Stomach (tissue), 8 donors: ENCODE measurements at regions not wholly inside any gene's neighbourhood (a gene's known extent, or its start where the extent isn't known, plus 50 kb on each side); places are given as distances from the start of the nearest gene placed in this dataset.

Experiments
- DNase-seq, 2 donors: peaks; one replicate each; pipeline versions ENCODE4 v3.0.0 to v3.0.0-alpha.2; 2013 to 2019
- H3K27ac ChIP-seq, 5 donors: fragments of 200-600 bp in 4 of 5; sonication (generic) in 4 of 5; one replicate each; pipeline ENCODE4 v1.5.1; 2013 to 2019; ENCODE audit warnings: mild to moderate bottlenecking in 1 of 5, moderate library complexity in 1 of 5
- H3K27me3 ChIP-seq, 3 donors: fragments of 200-600 bp; sonication (generic); one replicate each; pipeline ENCODE4 v1.5.1; 2017 to 2019; ENCODE audit warnings: mixed run types in 1 of 3
- H3K36me3 ChIP-seq, 4 donors: fragments of 200-600 bp; sonication (generic); 1 replicate in 3 of 4; 2 replicates in 1 of 4; pipeline ENCODE4 v1.5.1; 2016 to 2019
- H3K4me1 ChIP-seq, 4 donors: fragments of 200-600 bp; sonication (generic); one replicate each; pipeline ENCODE4 v1.5.1; 2016 to 2019
- H3K4me3 ChIP-seq, 4 donors: fragments of 200-600 bp; sonication (generic) in 3 of 4; one replicate each; pipeline ENCODE4 v1.5.1; 2016 to 2019; ENCODE audit warnings: mild to moderate bottlenecking in 1 of 4
- H3K9me3 ChIP-seq, 4 donors: fragments of 200-600 bp; sonication (generic); one replicate each; pipeline ENCODE4 v1.5.1; 2016 to 2019
- EP300 ChIP-seq: sonication (generic); formaldehyde crosslinking; IDR thresholded peaks from one replicate; pipeline ENCODE4 v1.6.1; 2017; ENCODE audit warnings: antibody characterized with exemption
- POLR2A ChIP-seq, 4 donors: fragments of 450-650 bp; IDR thresholded peaks; one replicate each; pipeline ENCODE4 v1.6.1; 2016; ENCODE audit warnings: antibody characterized with exemption in 4 of 4, control low read depth in 2 of 4, mild to moderate bottlenecking in 1 of 4, moderate library complexity in 1 of 4
- POLR2AphosphoS5 ChIP-seq, 3 donors: sonication (generic); formaldehyde crosslinking; IDR thresholded peaks; one replicate each; pipeline ENCODE4 v1.6.1; 2016; ENCODE audit warnings: antibody characterized with exemption in 3 of 3
- WGBS, 5 donors: extraction: QIAGEN DNeasy Blood & Tissue Kit in 3 of 5; methylation state at CpG; one replicate each; pipeline versions ENCODE4 v1.1.5 to v1.1.7; 2013 to 2018; 5-methylcytosine and 5-hydroxymethylcytosine counted together
- intact Hi-C: fragments of 100-400 bp; cut with DNase I; formaldehyde crosslinking; loops from one replicate; pipeline ENCODE4 v1.15.1; 2023; ENCODE audit warnings: low total_unique reads
- TF ChIP-seq, protein P1 (sequence below), 7 experiments: fragments of 450-650 bp in 4 of 7; fragments of 200-600 bp in 3 of 7; sonication (generic) in 3 of 7; IDR thresholded peaks; one replicate each; pipeline ENCODE4 v1.5.1; 2016 to 2019; ENCODE audit warnings: antibody characterized with exemption in 7 of 7, control low read depth in 2 of 7, mild to moderate bottlenecking in 1 of 7
- donor health status: healthy with polysubstance abuse.
- donor health status: Bipolar disorder and iron deficiency.
- donor health status: healthy.

DNA sequence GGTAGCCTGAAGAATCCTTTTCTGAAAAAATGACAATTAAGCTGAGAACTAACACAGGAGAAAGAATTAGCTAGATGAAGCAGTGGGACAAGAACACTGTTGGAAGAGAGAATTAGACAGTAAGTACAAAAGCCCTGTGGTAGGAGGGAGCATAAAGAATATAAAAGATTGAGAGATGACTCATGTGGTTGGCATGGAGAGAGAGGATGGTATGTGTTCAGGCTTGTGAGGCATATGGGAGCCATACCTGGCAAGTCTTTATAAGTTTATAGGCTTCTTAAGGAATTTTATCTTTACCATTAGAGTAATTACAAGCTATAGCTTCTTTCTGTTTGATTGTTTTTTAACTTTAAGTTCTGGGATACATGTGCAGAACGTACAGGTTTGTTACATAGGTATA is 325.0 kb downstream of the ARL6IP6 start:
- H3K4me3 ChIP-seq: no peak overlapping the region
- H3K27me3 ChIP-seq: no peaks in the 10 kb centered on the region
- H3K4me1 ChIP-seq: no peaks in the 10 kb centered on the region
- 60 to 85% (median 77%) methylated on average over 1 of the region's 1 CpG for WGBS, 5 donors
- no peaks in the 10 kb centered on the region for H3K36me3 ChIP-seq
- H3K9me3 ChIP-seq: peaks cover 0 to 5% (median 0%) of the 10 kb centered on the region in 4 donors
- intact Hi-C loops: no loop called here
- no peak for TF ChIP-seq EP300
- no peak for TF ChIP-seq POLR2AphosphoS5 (IDR thresholded peaks at IDR 0.05)
- TF ChIP-seq, protein P1, sequence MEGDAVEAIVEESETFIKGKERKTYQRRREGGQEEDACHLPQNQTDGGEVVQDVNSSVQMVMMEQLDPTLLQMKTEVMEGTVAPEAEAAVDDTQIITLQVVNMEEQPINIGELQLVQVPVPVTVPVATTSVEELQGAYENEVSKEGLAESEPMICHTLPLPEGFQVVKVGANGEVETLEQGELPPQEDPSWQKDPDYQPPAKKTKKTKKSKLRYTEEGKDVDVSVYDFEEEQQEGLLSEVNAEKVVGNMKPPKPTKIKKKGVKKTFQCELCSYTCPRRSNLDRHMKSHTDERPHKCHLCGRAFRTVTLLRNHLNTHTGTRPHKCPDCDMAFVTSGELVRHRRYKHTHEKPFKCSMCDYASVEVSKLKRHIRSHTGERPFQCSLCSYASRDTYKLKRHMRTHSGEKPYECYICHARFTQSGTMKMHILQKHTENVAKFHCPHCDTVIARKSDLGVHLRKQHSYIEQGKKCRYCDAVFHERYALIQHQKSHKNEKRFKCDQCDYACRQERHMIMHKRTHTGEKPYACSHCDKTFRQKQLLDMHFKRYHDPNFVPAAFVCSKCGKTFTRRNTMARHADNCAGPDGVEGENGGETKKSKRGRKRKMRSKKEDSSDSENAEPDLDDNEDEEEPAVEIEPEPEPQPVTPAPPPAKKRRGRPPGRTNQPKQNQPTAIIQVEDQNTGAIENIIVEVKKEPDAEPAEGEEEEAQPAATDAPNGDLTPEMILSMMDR (IDR thresholded peaks at IDR 0.05): no peak
- no peak for TF ChIP-seq POLR2A (IDR thresholded peaks at IDR 0.05)
- no peak for DNase-seq
- no peak overlapping the region for H3K27ac ChIP-seq

GRCh38 chr2:153028626-153029025 is 310.2 kb downstream of the ARL6IP6 start:
- TF ChIP-seq POLR2AphosphoS5 (IDR thresholded peaks at IDR 0.05): no peak
- TF ChIP-seq, protein P1 (IDR thresholded peaks at IDR 0.05): no peak
- TF ChIP-seq POLR2A (IDR thresholded peaks at IDR 0.05): no peak
- no peak for TF ChIP-seq EP300
- no peaks in the 10 kb centered on the region for H3K27me3 ChIP-seq
- no peaks in the 10 kb centered on the region for H3K36me3 ChIP-seq
- WGBS, 5 donors: 79 to 91% (median 88%) methylated on average over 2 of the region's 2 CpGs
- H3K27ac ChIP-seq: no peak overlapping the region
- peaks cover 0 to 13% (median 2%) of the 10 kb centered on the region in 4 donors for H3K9me3 ChIP-seq
- intact Hi-C loops: no loop called here
- H3K4me3 ChIP-seq: no peak overlapping the region
- no peaks in the 10 kb centered on the region for H3K4me1 ChIP-seq
- DNase-seq: no peak

- TF ChIP-seq EP300 (no peak), POLR2A (IDR thresholded peaks at IDR 0.05) (no peak), POLR2AphosphoS5 (IDR thresholded peaks at IDR 0.05) (no peak)
- TF ChIP-seq, protein P1 (IDR thresholded peaks at IDR 0.05): no peak
- no peaks in the 10 kb centered on the region for H3K27me3 ChIP-seq
- H3K4me1 ChIP-seq: no peaks in the 10 kb centered on the region
- DNase-seq: no peak
- intact Hi-C loops: no loop called here
- H3K9me3 ChIP-seq: peaks cover 0 to 2% (median 0%) of the 10 kb centered on the region in 4 donors
- no peak overlapping the region for H3K27ac ChIP-seq
- no peak overlapping the region for H3K4me3 ChIP-seq
- no peaks in the 10 kb centered on the region for H3K36me3 ChIP-seq
- WGBS, 5 donors: 69 to 88% (median 78%) methylated on average over 1 of the region's 1 CpG
Observed at GRCh38 chr2:153027533-153027932, 309.1 kb downstream of the ARL6IP6 start.

- intact Hi-C loops: no loop called here
- no peak overlapping the region for H3K27ac ChIP-seq
- WGBS, 5 donors: 80 to 91% (median 88%) methylated on average over 2 of the region's 2 CpGs
- no peaks in the 10 kb centered on the region for H3K27me3 ChIP-seq
- no peaks in the 10 kb centered on the region for H3K36me3 ChIP-seq
- no peak for TF ChIP-seq POLR2AphosphoS5 (IDR thresholded peaks at IDR 0.05)
- no peak for TF ChIP-seq EP300
- TF ChIP-seq, protein P1 (IDR thresholded peaks at IDR 0.05): no peak
- no peak for TF ChIP-seq POLR2A (IDR thresholded peaks at IDR 0.05)
- peaks cover 0 to 26% (median 17%) of the 10 kb centered on the region in 4 donors for H3K9me3 ChIP-seq
- H3K4me3 ChIP-seq: no peak overlapping the region
- H3K4me1 ChIP-seq: no peaks in the 10 kb centered on the region
- no peak for DNase-seq
Observed at GRCh38 chr2:153020201-153020600, 301.8 kb downstream of the ARL6IP6 start.
